ENCODE measurements at regions not wholly inside any gene's neighbourhood (a gene's known extent, or its start where the extent isn't known, plus 50 kb on each side); places are given as distances from the start of the nearest gene placed in this dataset.
A peak's percentile ranks its signal among the peaks of the same experiment; 100 is the strongest.

DNA sequence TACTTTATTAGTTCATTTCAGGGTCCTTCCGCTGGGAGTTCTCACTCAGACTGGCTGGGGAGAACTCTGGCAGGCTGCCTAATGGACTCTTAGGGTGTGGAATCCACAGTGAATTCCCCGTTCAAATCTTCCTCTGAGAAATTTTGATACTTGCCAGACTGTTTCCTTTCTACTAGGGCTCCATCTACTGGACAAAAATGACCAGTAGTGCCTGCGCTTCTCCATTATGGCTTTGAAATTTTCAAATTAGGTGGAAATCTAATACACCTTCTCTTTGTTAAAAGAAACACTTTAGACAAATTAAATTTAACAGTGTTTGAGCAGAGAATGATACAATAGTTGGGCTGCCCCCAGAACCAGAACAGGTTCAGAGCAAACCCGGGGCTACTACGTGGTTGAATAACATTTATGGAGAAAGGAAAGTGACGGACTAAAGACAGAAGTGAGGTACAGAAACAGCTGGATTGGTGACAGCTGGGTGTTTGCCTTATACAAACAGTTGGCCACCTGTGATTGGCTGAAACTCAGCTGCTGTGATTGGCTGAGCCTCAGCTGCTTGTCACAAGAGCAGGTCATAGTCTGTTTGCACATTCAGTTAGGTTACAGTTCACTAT lies 52.9 kb upstream of the FDX1 start:
- no peaks in the 10 kb centered on the region for H3K9me3 ChIP-seq (ENCODE audit: low read length)
- no peak overlapping the region for H3K27ac ChIP-seq (ENCODE audit: low read depth, low read length)
- Mint-ChIP-seq H3K27me3 (peaks cover 3% of the 10 kb centered on the region in 2 donors), H3K4me1 (peaks cover 2 to 11% (median 5%) of the 10 kb centered on the region in 3 donors), H3K36me3 (no peaks in the 10 kb centered on the region), H3K9me3 (no peaks in the 10 kb centered on the region), H3K27ac (no peak overlapping the region), H3K4me3 (peak overlapping the region in 1 of 7 donors; percentile 1)
- no peaks in the 10 kb centered on the region for H3K36me3 ChIP-seq (ENCODE audit: insufficient read depth, low read length)
- no peaks in the 10 kb centered on the region for H3K4me1 ChIP-seq (ENCODE audit: insufficient read depth, low read length)
- ChIA-PET POLR2A (no interaction called here), CTCF (interaction anchor here (0.8 to 1.7 kb wide), 12 partner anchors 9 to 853 kb away, joined by 3 to 20 read pairs (median 3); no protein-coding TSS in a partner anchor)
- no peak overlapping the region for H3K4me3 ChIP-seq (ENCODE audit: low read length)
- no peaks in the 10 kb centered on the region for H3K27me3 ChIP-seq (ENCODE audit: insufficient read depth, low read length, poor library complexity, severe bottlenecking)
- DNase-seq: peak in 2 of 5 donors; percentile 22 to 27

DNA sequence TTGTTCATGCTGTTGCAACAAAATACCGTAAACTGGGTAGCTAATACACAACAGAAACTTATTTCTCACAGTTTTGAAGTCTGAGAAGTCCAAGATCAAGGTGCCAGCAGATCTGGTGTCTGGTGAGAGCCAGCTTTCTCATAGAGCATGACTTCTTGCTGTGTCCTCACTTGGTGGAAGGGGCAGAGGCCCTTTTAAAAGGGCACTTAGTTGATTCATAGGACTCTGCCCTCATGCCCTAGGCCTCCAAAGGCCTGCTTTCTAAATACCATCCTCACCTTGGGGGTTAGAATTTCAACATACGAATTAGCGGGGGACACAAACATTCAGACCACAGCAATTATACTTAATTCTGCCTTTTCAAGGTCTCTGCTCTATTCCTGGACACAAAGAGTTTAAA lies 52.3 kb upstream of the FDX1 start:
- Histone ChIP-seq H3K27me3 (ENCODE audit: insufficient read depth, low read length, poor library complexity, severe bottlenecking) (no peaks in the 10 kb centered on the region), H3K27ac (ENCODE audit: low read depth, low read length) (no peak overlapping the region), H3K36me3 (ENCODE audit: insufficient read depth, low read length) (no peaks in the 10 kb centered on the region), H3K4me3 (ENCODE audit: low read length) (no peak overlapping the region), H3K9me3 (ENCODE audit: low read length) (no peaks in the 10 kb centered on the region), H3K4me1 (ENCODE audit: insufficient read depth, low read length) (no peaks in the 10 kb centered on the region)
- H3K9me3 Mint-ChIP-seq: no peaks in the 10 kb centered on the region
- no peak overlapping the region for H3K4me3 Mint-ChIP-seq
- H3K27me3 Mint-ChIP-seq: peaks cover 3% of the 10 kb centered on the region in 2 donors
- ChIA-PET CTCF (interaction anchor here (0.8 to 1.7 kb wide), 12 partner anchors 9 to 852 kb away, joined by 3 to 20 read pairs (median 3); no protein-coding TSS in a partner anchor), POLR2A (no interaction called here)
- H3K27ac Mint-ChIP-seq: peak overlapping the region in 1 of 8 donors; percentile 20
- H3K36me3 Mint-ChIP-seq: no peaks in the 10 kb centered on the region
- peaks cover 2 to 11% (median 5%) of the 10 kb centered on the region in 3 donors for H3K4me1 Mint-ChIP-seq
- DNase-seq: no peak

DNA sequence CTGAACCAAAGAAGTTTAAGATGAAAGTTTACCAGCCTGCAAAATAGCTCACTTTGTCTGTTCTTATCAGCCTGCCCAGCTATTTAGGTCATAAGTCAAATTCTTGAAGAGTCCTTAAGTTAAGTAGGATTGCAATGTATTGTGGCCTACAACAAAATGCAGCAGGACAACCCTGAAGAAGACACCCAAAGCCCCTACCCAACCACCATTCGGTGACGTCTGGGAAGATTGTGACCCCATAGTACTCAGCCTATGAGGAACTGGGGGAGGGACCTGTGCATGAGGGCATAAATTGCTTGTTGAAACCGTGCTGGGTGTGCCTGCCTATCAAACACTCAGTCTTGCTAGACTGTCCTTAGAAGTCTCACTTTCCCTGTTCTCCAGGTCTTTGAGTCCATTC lies 50.5 kb upstream of the FDX1 start:
- Histone ChIP-seq H3K4me3 (ENCODE audit: low read length) (no peak overlapping the region), H3K27me3 (ENCODE audit: insufficient read depth, low read length, poor library complexity, severe bottlenecking) (no peaks in the 10 kb centered on the region), H3K27ac (ENCODE audit: low read depth, low read length) (no peak overlapping the region), H3K9me3 (ENCODE audit: low read length) (no peaks in the 10 kb centered on the region), H3K4me1 (ENCODE audit: insufficient read depth, low read length) (no peaks in the 10 kb centered on the region), H3K36me3 (ENCODE audit: insufficient read depth, low read length) (no peaks in the 10 kb centered on the region)
- Mint-ChIP-seq H3K4me3 (no peak overlapping the region), H3K36me3 (no peaks in the 10 kb centered on the region), H3K27ac (peak overlapping the region in 1 of 8 donors; percentile 60), H3K27me3 (peaks cover 3% of the 10 kb centered on the region in 2 donors), H3K9me3 (peaks cover 0 to 3% (median 0%) of the 10 kb centered on the region in 5 donors), H3K4me1 (peaks cover 2 to 6% (median 5%) of the 10 kb centered on the region in 3 donors)
- no peak for DNase-seq
- ChIA-PET CTCF (interaction anchor here (1.0 to 1.1 kb wide), 2 partner anchors 133 to 178 kb away, joined by 3 to 4 read pairs; no protein-coding TSS in a partner anchor), POLR2A (no interaction called here)

DNA sequence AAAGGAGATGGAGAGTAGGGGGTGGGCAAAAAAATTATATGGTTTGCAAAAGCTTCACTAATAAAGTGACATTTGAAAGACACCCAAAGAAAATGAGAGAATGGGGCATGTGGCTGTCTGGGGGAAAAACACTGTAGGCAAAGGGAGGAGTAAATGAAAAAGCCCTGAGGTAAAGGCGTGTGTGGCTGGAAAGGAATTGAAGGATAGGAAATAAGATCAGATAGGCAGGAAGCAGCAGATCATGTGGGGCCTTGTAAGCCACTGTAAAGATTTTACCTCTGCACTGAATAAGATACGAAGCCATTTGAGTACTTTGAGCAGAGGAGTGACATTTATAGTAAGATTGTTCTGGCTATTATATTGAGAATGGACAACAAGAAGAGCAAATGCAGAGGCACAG lies 49.8 kb upstream of the FDX1 start:
- no peak for DNase-seq
- Histone ChIP-seq H3K4me1 (ENCODE audit: insufficient read depth, low read length) (no peaks in the 10 kb centered on the region), H3K27me3 (ENCODE audit: insufficient read depth, low read length, poor library complexity, severe bottlenecking) (no peaks in the 10 kb centered on the region), H3K4me3 (ENCODE audit: low read length) (no peak overlapping the region), H3K36me3 (ENCODE audit: insufficient read depth, low read length) (no peaks in the 10 kb centered on the region), H3K27ac (ENCODE audit: low read depth, low read length) (no peak overlapping the region), H3K9me3 (ENCODE audit: low read length) (no peaks in the 10 kb centered on the region)
- peaks cover 2 to 6% (median 5%) of the 10 kb centered on the region in 3 donors for H3K4me1 Mint-ChIP-seq
- H3K9me3 Mint-ChIP-seq: peaks cover 0 to 4% (median 0%) of the 10 kb centered on the region in 5 donors
- ChIA-PET POLR2A (no interaction called here), CTCF (no interaction called here)
- H3K36me3 Mint-ChIP-seq: no peaks in the 10 kb centered on the region
- H3K27me3 Mint-ChIP-seq: peaks cover 3% of the 10 kb centered on the region in 2 donors
- no peak overlapping the region for H3K4me3 Mint-ChIP-seq
- H3K27ac Mint-ChIP-seq: no peak overlapping the region
